SK-N-SH treated with all-trans-retinoic acid at 6 μM for 48 hours (cell line): ENCODE measurements at regions not wholly inside any gene's neighbourhood (a gene's known extent, or its start where the extent isn't known, plus 50 kb on each side); places are given as distances from the start of the nearest gene placed in this dataset.

Experiments used
- ATAC-seq: fragments of 200-7000 bp; cut with Tn5 transposase; 3 replicates; pipeline ENCODE4 v1.9.1; 2020; ENCODE audit warnings: mild to moderate bottlenecking, moderate library complexity
- ARNTL ChIP-seq: fragments of 450-650 bp; formaldehyde crosslinking; IDR thresholded peaks from 2 replicates; pipeline ENCODE4 v1.5.0; 2020; ENCODE audit warnings: low read depth, mild to moderate bottlenecking, moderate library complexity, borderline replicate concordance
- CSDC2 ChIP-seq: fragments of 250-450 bp; sonication (Bioruptor Pico); IDR thresholded peaks from 2 replicates; pipeline ENCODE4 v1.5.0; 2020; ENCODE audit warnings: mild to moderate bottlenecking, moderate library complexity
- CSRNP3 ChIP-seq: fragments of 250-450 bp; sonication (Bioruptor Pico); IDR thresholded peaks from 2 replicates; pipeline ENCODE4 v1.5.1; 2021; ENCODE audit warnings: mild to moderate bottlenecking, moderate library complexity
- ESRRG ChIP-seq: fragments of 250-450 bp; sonication (Bioruptor Pico); IDR thresholded peaks from 2 replicates; pipeline ENCODE4 v1.6.1; 2021; ENCODE audit warnings: mild to moderate bottlenecking
- GLIS3 ChIP-seq: fragments of 250-450 bp; sonication (Bioruptor Pico); IDR thresholded peaks from 2 replicates; pipeline ENCODE4 v1.5.0; 2020; ENCODE audit warnings: mild to moderate bottlenecking, moderate library complexity
- ISL1 ChIP-seq: fragments of 250-450 bp; sonication (Bioruptor Pico); IDR thresholded peaks from 2 replicates; pipeline ENCODE4 v2.1.2; 2022; ENCODE audit warnings: mild to moderate bottlenecking, moderate library complexity
- OSR1 ChIP-seq: fragments of 250-450 bp; sonication (Bioruptor Pico); IDR thresholded peaks from 2 replicates; pipeline ENCODE4 v1.8.0; 2022; ENCODE audit warnings: moderate library complexity, mild to moderate bottlenecking, inconsistent platforms
- PATZ1 ChIP-seq: fragments of 250-450 bp; sonication (Bioruptor Pico); IDR thresholded peaks from 2 replicates; pipeline ENCODE4 v1.8.0; 2020; ENCODE audit warnings: mild to moderate bottlenecking, moderate library complexity, borderline replicate concordance
- POU6F1 ChIP-seq: fragments of 250-450 bp; sonication (Bioruptor Pico); IDR thresholded peaks from 2 replicates; pipeline ENCODE4 v1.8.0; 2021; ENCODE audit warnings: low read depth, mild to moderate bottlenecking, moderate library complexity, borderline replicate concordance
- PPARA ChIP-seq: fragments of 250-450 bp; sonication (Bioruptor Pico); IDR thresholded peaks from 2 replicates; pipeline ENCODE4 v1.5.0; 2020; ENCODE audit warnings: mild to moderate bottlenecking, borderline replicate concordance
- RARB ChIP-seq: fragments of 250-450 bp; sonication (Bioruptor Pico); IDR thresholded peaks from 2 replicates; pipeline ENCODE4 v1.8.0; 2021; ENCODE audit warnings: mild to moderate bottlenecking, moderate library complexity
- SNAI2 ChIP-seq: fragments of 250-450 bp; sonication (Bioruptor Pico); IDR thresholded peaks from 2 replicates; pipeline ENCODE4 v1.5.0; 2020; ENCODE audit warnings: mild to moderate bottlenecking, moderate library complexity
- TCF4 ChIP-seq: fragments of 250-450 bp; sonication (Bioruptor Pico); IDR thresholded peaks from 2 replicates; pipeline ENCODE4 v1.8.0; 2021; ENCODE audit warnings: mild to moderate bottlenecking, moderate library complexity, borderline replicate concordance
- TOX ChIP-seq: fragments of 250-450 bp; sonication (Bioruptor Pico); IDR thresholded peaks from 2 replicates; pipeline ENCODE4 v1.8.0; 2021; ENCODE audit warnings: mild to moderate bottlenecking, moderate library complexity, borderline replicate concordance
- TSHZ2 ChIP-seq: fragments of 250-450 bp; sonication (Bioruptor Pico); IDR thresholded peaks from 2 replicates; pipeline ENCODE4 v1.5.0; 2020; ENCODE audit warnings: mild to moderate bottlenecking, moderate library complexity
- ZC3H10 ChIP-seq: fragments of 250-450 bp; sonication (Bioruptor Pico); IDR thresholded peaks from 2 replicates; pipeline ENCODE4 v1.5.1; 2021; ENCODE audit warnings: mild to moderate bottlenecking, moderate library complexity
- ZFP3 ChIP-seq: fragments of 250-450 bp; sonication (Bioruptor Pico); IDR thresholded peaks from 2 replicates; pipeline ENCODE4 v1.5.0; 2020; ENCODE audit warnings: mild to moderate bottlenecking, moderate library complexity
- ZFP30 ChIP-seq: fragments of 450-650 bp; formaldehyde crosslinking; IDR thresholded peaks from 2 replicates; pipeline ENCODE4 v1.5.0; 2022; ENCODE audit warnings: mild to moderate bottlenecking, moderate library complexity
- ZNF565 ChIP-seq: fragments of 450-650 bp; formaldehyde crosslinking; conservative IDR thresholded peaks from 2 replicates; pipeline ENCODE4 v1.5.0; 2020; ENCODE audit warnings: low read depth, mild to moderate bottlenecking, moderate library complexity
- ZNF70 ChIP-seq: fragments of 450-650 bp; formaldehyde crosslinking; IDR thresholded peaks from 2 replicates; pipeline ENCODE4 v1.5.0; 2020; ENCODE audit warnings: mild to moderate bottlenecking, moderate library complexity
- ZNF8 ChIP-seq: fragments of 450-650 bp; formaldehyde crosslinking; IDR thresholded peaks from 2 replicates; pipeline ENCODE4 v1.5.0; 2020; ENCODE audit warnings: mild to moderate bottlenecking, moderate library complexity
- TF ChIP-seq, protein P1 (sequence below): fragments of 250-450 bp; sonication (Bioruptor Pico); IDR thresholded peaks from 2 replicates; pipeline ENCODE4 v1.5.1; 2020; ENCODE audit warnings: low read depth, mild to moderate bottlenecking, moderate library complexity

DNA sequence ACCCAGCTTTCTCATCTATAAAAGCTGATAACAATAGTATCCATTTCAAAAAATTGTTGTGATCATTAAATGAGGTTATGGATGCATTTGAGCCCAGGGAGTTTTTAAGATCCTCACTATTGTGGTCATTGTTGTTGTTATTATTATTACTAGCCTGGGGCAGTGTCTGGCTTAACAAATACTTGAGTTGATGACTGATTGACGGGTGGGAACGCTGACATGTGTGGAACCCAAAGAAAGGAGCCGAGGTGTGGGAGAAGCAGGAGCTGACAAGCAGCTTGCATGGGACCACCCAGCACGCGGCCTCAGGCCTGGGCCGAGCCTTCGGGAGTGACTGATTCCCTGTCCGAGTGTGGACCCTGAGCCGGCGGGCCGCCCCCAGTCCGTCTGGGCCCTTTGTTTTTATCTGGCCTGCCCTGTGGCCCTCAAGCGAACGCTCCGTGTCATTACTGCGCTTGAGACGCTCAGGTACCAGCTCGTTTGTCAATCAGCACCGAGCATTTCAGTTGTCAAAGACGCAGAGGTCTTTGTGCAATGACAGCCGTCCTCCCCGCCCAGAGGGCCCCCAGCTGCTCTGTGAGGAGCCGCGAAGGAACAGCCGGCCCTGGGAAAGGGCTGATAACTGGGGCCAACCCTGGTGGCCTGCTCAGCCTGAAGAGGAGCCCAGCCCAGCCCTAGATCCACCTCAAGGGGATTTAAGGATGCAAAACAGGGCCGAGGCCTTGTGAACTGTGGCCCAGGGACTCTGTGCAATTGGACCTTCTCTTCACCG, 132.9 kb upstream of the FOXF1 start (continued):
- TF ChIP-seq ZNF8 (CRISPR knock-in tag), result no peak
- TF ChIP-seq POU6F1 (CRISPR knock-in tag), result no peak
- TF ChIP-seq, all 23 proteins: peak for 0

DNA sequence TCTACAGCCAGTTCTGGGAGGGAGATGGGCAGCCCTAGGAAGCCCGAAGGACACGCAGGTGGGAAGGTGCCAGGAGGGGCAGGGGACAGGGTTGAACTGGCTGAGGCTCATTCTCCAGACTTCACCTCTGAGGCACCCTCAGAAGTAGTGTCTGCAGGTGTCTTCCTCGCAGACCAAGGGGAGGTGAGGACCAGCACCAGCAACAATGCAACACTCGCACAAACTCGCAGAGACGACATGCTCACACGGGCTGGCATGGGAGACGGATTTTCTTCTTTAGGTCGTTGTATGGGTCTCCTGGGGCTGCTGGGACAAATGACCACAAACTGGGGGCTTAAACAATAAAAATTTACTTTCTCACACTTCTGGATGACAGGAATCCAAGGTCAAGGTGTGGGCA, 132.2 kb upstream of the FOXF1 start:
- no peak for ATAC-seq
- TF ChIP-seq OSR1 (CRISPR knock-in tag) (no peak), ZFP3 (no peak), SNAI2 (CRISPR knock-in tag) (no peak), ISL1 (CRISPR knock-in tag) (no peak), CSDC2 (no peak), PATZ1 (CRISPR knock-in tag) (no peak), PPARA (CRISPR knock-in tag) (no peak), ZNF70 (no peak), ZNF565 (CRISPR knock-in tag) (no peak), ZFP30 (CRISPR knock-in tag) (no peak), ESRRG (CRISPR knock-in tag) (no peak), ARNTL (no peak), ZC3H10 (CRISPR knock-in tag) (no peak)
- TF ChIP-seq, protein P1, sequence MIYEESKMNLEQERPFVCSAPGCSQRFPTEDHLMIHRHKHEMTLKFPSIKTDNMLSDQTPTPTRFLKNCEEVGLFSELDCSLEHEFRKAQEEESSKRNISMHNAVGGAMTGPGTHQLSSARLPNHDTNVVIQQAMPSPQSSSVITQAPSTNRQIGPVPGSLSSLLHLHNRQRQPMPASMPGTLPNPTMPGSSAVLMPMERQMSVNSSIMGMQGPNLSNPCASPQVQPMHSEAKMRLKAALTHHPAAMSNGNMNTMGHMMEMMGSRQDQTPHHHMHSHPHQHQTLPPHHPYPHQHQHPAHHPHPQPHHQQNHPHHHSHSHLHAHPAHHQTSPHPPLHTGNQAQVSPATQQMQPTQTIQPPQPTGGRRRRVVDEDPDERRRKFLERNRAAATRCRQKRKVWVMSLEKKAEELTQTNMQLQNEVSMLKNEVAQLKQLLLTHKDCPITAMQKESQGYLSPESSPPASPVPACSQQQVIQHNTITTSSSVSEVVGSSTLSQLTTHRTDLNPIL (CRISPR knock-in tag), result no peak

DNA sequence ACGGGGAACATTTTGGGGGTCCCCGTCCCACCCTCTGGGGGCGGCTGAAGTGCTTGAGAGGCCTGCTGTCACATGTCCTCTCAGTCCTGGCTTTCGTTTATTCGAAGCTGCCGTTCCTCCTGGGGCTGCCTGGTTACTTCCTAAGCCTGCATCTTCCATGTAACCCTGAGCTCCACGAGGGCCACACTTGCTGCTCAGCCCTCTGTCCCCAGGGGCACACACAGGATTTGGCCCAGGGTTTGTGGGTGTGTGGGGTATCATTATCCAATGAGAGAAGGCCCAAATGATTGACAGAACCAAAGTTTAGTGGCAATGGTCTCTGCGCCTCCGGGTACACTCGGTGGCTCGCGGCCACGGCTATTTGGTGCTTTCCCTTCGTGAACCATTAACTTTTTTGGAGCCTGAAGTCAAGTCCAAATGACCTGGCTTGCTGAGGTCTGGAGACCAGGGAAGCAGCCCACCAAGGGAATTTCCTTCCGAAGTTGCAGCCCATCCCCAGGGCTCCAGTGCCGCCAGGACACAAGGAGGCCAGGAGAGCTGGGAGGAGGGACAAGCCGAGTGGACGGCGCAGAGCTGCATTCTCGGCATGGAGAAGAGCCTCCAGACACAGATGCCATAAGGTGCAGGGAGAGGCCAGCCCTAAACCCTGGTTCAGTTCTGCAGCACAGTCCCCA, 131.4 kb upstream of the FOXF1 start:
- peak; percentile 20; the same call in 1 of the 3 replicates for ATAC-seq
- TF ChIP-seq ZFP3, result no peak
- TF ChIP-seq SNAI2 (CRISPR knock-in tag), result no peak
- TF ChIP-seq RARB (CRISPR knock-in tag), result no peak
- no peak for TF ChIP-seq GLIS3 (CRISPR knock-in tag)
- no peak for TF ChIP-seq ZNF70
- no peak for TF ChIP-seq PATZ1 (CRISPR knock-in tag)
- no peak for TF ChIP-seq ZFP30 (CRISPR knock-in tag)
- no peak for TF ChIP-seq ISL1 (CRISPR knock-in tag)
- no peak for TF ChIP-seq CSRNP3 (CRISPR knock-in tag)
- no peak for TF ChIP-seq OSR1 (CRISPR knock-in tag)
- TF ChIP-seq PPARA (CRISPR knock-in tag), result no peak
- no peak for TF ChIP-seq ZNF8 (CRISPR knock-in tag)
- no peak for TF ChIP-seq TCF4 (CRISPR knock-in tag)
- no peak for TF ChIP-seq TSHZ2 (CRISPR knock-in tag)
- no peak for TF ChIP-seq ESRRG (CRISPR knock-in tag)
- TF ChIP-seq TOX (CRISPR knock-in tag), result no peak
- TF ChIP-seq, protein P1 (CRISPR knock-in tag), result no peak
- TF ChIP-seq ZC3H10 (CRISPR knock-in tag), result no peak
- TF ChIP-seq CSDC2, result no peak
